HG02981 (cell line): ENCODE measurements at regions not wholly inside any gene's neighbourhood (a gene's known extent, or its start where the extent isn't known, plus 50 kb on each side); places are given as distances from the start of the nearest gene placed in this dataset.

Experiments
- ATAC-seq: cut with Tn5 transposase; IDR thresholded peaks from one replicate; pipeline ENCODE4 v1.9.1; 2021; ENCODE audit warnings: mild to moderate bottlenecking, moderate library complexity; ENCODE audit not compliant: unreplicated experiment

DNA sequence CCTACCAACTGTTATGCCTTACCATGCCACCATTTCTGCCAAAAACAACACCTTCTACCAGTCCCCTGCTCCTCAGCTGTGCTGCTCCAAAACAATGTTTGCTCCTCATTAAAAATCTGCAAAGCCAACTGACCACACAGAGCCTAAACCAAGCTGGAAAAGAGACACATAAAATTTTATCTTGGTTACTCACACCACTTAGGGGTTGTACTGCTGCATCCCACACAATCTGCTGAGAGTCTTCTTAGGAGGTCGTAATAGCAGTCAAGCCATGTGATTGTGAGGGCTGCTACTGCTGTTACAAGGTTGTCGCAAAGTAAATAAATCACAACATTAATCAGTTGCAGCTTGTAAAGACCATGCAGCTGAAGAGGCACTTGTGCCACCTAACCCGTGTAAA, 607.4 kb upstream of the FAM241A start:
- ATAC-seq: no peak

DNA sequence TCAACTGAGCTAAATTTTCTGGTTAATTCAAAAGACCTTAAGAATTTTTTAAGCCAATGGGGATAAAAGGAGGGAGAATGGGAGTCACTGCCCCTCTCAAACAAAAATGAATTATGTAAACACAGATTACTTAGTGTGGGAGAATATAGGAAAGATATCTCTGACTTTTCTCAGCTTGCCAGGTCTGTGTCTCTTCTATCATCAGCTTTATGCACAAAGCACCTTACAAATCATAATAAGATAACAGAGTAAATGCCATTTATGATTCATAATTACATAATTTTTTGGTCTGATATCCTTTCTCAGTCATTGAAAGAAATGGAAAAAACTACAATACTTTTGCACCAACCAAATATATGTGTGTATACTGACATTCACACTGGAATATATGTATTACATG, 604.6 kb upstream of the FAM241A start:
- no peak for ATAC-seq

DNA sequence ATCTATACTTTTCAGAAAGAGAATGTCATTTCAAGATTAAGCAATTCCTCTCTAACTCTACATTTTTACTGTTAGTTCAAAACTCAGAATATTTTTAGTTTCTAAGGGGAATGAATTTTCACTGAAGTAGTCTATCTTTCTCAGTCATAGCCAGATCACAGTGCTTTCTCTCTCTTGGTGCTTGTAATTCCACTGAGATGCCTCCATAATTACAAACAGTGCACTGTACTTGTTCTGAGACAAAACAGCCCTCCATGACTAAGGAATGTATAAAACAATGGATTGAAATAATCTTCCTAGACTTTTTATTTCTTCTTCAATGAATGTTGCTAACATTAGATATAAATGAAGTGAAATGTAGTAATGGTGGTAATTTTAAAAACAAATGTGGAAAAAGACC, 603.2 kb upstream of the FAM241A start:
- no peak for ATAC-seq

DNA sequence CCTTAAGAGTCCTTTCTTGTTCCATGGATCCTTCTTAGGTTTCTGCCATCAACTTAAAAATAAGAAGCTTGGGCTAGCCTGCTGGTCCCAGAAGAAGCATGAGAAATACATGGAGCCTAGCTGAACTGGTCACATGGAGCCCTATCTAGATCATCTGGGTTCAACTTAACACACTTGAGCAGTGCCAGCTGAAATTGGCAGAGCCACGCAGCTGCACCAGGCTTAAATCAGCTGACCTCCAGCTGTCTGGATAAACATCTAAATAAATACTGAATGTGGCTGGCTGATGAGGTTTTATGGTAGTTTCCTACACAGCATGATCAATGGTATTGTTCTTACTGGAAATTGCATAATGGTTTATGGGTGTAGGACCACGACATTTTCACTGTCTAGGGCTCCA, 598.4 kb upstream of the FAM241A start:
- no peak for ATAC-seq

DNA sequence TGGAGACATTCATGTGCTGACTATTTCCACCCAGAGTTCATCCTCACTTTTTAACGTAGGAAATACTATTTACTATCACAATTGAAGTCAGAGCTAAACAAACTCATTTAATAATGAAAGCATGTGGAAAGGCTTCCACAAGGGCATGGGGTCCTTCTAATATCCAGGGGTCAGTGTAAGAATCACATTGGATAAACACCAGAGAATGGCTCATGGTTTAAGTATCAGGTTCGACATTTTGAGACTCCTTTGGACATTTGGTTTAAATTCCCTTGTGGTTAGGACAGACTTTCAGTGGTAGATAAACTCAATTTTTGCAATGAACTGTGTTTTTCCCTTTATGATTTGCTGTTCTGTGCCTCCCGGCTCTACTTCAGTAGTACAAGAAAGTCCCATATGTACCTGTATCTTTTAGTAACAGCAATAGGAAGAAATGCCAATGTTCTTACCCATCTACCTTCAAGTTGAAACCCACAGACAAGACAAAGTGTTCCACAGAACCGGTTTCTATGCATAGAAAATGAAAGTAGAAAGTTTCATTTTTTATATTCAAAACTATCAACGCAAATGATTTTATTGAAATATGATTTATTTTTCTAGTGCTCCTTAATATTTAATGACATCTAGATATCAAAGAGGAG, 589.0 kb upstream of the FAM241A start:
- ATAC-seq: no peak

DNA sequence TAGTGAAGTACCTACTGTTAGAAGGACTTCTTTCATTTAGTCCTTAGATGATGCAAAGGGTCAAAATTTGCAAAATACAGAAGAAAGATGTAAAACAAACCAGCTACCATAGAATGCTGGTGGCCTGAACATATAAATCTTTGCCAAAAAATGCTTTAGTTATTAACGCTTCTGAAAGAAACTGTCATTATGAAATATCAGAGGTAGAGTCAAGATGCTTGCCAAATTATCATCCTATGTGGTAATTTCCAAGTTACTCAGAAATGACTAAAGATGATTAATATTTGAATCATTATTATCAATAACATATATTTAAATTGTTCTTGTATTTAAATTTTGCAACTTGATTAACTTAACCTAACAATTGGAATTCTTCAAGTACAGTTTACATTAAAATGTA, 588.4 kb upstream of the FAM241A start:
- ATAC-seq: no peak

DNA sequence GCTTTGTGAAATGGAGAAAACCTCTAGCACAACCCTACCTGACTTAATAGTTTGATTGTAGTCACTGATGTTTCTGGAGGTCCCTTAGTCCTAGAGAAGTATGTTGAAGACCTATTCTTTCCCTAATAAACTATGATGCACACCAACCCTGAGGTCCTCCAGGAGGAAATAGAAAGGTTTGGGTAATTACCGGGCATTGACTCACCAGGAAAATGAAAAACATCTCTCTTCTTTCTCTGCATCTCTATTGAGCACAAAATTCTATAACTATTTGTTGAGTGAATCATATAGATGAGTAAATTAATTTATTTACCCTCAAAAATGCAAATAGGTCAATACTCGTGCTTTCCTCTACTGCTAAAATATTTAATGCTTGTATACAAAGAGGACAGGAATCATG, 582.4 kb upstream of the FAM241A start:
- no peak for ATAC-seq

DNA sequence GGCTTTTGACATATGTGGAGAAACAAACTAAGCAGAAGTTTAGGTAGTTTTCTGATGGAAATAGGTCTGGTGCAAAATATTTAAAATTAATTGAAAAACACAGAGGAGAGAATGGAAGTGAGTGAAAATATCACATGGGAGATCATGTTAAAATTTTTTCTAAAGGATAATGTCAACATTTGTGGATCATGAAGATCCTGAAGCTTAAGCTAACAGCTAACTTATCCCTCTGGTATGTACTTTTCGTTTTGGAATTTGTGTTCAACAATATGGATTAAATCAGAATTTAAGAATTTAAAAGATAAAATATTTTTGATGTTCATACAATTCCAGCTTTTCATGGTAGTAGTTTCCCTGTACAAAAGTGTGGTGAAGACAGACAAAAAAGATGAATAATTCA, 572.8 kb upstream of the FAM241A start:
- ATAC-seq: no peak

DNA sequence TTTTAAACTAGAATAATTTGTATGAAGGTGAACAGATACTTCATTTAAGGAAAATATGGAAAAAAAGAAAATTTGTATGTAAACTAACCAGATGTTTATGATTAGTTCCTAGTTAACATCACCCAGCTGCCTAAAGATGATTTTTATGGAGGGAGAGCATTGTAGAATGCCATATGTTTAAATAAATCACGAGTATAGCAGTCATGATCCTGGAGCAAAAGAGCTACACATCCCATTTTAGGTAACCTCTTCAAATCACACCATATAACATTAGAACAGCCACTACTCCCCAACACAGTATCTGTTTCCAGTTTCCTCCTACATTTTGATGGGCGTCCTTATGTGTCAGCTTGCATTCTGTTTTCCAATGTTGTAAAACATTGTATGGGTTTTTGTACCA, 571.9 kb upstream of the FAM241A start:
- ATAC-seq: no peak

DNA sequence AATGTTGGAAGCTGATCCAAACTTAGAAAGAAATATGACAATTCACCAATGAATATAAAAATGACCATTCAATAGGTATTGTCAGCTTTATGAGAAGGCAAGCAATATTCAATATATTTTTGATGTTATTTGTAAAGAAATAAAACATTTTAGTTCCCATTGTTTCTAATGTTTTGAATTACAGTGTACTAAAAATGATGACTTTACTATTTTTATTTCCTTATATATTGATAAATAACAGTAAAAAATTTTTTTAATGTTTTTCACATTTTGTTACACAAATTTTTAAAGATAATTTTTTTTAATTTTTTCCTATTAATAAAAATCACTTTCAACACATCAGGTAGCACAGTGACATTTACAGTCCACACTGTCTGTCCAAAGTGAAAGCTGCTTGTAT, 565.5 kb upstream of the FAM241A start:
- no peak for ATAC-seq

DNA sequence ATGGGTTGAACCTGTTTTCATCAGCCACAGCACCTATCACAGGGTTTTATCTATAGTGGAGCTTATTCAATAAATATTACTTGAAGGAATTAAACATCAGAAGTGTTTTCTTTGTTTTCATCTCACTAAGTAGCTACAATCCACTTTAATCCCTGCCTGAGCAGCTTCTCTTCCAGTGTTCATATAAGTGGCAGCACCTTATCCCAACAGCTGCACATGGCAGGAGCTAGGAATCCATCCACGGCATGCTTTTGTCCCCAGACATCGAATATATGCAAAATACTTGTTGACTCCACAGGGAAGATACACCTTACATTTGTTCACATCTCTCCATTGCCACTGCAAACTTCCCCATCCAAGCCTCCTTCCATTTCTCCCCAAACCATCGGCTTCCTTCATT, 549.8 kb upstream of the FAM241A start:
- no peak for ATAC-seq

DNA sequence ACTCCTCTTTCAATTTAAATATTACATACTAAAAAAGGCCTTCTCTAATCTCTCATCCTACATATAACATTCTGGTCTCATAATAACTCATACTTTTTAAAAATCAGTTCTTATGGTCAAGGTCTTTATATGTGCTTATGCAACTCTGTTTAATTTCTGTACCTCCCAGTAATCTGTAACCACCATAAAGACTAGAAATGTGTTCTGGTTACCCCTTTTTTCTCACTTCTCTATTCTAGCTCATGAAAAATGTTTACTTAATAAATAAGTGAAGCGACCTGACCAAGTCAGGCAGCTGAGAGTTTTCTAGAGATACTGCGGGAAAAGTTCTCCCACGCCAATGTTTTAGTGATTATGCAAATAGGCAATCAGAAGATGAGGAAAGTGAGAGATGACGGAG, 548.8 kb upstream of the FAM241A start:
- ATAC-seq: no peak

DNA sequence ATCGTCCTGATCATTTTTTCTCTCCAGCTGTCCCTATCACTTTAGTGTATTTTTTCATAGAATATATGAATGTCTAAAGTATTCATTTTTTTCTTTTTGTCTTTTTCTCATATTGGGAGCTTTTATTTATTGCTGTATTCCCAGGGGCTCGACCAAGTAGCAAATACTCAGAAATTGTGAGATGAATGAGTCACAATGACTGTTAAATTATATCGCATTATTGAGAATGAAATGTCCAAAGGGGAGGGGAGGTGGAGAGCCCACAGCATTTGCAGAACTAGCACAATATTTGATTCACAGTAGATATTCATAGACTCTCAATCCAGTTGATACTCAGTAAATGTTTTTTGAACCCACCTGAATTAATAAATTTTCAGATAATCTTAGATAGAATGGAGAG, 543.6 kb upstream of the FAM241A start:
- ATAC-seq: no peak

DNA sequence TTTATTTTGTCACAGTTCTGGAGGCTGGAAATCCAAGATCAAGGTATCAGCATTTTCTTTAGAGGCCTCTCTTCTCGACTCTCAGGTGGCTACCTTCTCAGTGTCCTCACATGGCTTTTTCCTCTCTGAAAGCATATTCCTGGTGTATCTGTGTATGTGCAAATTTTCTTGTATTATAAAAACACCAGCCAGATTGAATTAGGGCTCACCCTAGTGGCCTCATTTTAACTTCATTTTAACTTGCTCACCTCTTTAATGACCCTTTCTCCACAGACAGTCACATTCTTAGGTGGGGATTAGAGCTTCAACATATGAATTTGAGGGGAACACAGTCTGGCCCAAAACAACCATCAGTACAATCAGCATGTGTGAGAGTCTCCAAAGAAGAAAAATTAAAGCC, 542.4 kb upstream of the FAM241A start:
- ATAC-seq: no peak

DNA sequence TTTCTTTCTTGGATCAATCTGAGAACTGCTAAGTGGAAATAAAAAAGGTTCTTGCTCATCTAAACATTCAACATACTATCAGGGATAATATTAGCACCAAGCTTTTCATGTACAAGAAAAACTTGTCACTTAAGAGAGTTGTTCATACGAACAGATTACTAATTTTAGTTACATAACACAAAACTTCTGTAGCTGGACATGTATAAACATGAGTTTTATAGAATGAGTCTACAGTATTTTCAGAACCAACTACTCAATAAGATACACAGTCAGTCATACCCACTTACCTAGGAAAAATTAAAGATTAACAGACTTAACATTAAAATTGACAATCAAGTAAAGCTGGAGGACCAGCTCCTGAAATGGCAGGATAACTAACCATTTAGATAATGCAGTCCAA, 540.1 kb upstream of the FAM241A start:
- no peak for ATAC-seq

DNA sequence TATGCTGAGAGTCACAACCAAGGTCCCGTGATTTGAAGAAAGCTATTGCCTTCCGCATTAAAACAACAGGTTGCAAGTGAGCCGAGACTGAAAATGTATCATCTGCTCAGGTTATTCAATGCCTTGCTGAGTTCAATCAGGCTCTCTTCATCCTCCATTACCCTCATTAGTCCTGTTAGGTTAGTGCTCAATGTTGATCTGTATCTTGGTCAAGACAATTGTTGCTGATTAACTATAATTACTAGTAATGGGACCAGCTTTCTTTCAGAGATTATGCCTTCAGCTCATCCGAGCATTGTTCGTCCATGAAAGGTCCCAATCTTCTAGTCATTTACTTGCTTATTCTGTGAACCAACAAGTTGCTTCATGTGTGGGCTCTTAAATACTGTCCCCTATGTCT, 534.6 kb upstream of the FAM241A start:
- no peak for ATAC-seq

DNA sequence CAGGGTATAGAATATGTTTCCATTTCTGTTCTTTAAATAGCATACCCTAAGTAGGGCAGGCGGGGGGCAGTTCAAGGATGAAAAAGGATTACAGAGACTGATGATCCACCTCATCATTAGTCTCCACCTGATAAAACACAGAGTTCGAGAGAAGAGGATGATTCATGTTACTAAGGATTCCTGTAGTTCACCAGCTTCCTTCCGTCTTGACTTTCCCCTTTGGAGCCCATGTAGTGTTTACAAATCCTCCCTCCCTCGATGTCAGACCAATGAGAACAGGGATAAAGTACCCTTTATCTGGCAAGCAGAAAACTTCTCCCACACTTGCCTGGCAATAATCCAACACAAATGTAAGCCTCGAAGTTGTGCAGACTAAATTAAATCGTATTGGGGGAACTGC, 526.3 kb upstream of the FAM241A start:
- no peak for ATAC-seq

DNA sequence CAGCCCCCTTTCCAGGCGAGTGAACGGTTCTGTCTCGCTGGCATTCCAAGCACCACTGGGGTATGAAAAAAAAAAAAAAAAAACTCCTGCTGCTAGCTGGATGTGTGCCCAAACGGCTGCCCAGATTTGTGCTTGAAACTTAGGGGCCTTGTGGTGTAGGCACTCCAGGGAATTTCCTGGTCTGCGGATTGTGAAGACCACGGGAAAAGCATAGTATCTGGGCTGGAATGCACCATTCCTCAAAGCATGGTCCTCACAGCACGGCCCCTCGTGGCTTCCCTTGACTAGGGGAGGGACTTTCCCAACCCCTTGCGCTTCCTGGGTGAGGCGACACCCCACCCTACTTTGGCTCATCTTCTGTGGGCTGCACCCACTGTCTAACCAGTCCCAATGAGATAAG, 516.8 kb upstream of the FAM241A start:
- ATAC-seq: no peak

DNA sequence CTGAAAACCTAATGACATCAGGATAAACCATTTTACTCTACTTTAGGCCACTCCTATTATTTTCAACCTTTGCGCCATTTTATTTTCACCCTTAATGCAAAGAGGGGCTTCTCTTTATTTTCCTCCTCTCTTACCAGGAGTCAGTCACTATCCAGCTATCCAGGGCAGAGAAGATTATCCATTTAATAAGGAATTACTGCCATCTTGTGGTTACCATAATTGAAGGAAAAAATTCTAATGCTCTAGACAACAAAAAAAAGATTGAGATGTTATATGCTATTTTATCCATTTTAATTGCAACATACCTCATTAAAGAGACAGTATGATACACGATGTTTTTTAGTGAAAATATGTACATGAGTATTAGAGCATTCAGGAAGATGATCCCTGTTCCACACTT, 514.5 kb upstream of the FAM241A start:
- no peak for ATAC-seq

DNA sequence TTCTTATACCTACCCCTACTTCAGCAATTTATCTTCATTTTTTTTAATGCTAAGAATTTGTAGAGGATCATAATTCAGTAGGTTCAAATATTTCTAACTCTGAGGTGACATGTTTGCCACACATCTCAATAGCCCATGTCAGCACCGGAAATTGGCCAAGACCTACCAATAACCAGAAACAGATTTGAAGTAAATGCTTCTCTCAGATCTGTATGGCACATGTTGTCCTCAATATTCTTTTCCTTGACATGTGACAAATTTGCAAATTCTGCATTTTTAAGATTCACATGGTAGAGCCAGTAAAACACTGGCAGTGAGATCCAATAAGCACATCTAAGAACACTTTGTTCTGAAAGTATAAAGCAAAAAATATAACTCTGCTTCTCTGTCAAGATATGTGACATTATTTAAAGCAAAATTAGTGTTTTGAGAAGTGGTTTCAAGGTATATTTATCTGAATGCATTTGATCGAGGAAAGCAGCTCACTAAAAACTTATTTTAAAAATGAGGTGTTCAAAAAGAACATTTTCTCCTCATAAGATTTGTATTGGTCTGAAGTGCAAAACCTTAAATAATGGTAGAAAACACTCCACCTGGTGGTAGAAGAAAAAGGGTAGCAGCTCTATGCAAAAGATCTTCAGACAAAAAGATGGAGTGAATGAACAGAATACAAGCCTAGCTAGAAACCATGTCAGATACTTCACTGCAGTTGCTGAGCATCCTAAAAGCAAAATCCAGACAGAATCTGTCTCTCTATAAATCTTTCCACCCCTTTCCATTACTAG, 513.8 kb upstream of the FAM241A start:
- no peak for ATAC-seq

DNA sequence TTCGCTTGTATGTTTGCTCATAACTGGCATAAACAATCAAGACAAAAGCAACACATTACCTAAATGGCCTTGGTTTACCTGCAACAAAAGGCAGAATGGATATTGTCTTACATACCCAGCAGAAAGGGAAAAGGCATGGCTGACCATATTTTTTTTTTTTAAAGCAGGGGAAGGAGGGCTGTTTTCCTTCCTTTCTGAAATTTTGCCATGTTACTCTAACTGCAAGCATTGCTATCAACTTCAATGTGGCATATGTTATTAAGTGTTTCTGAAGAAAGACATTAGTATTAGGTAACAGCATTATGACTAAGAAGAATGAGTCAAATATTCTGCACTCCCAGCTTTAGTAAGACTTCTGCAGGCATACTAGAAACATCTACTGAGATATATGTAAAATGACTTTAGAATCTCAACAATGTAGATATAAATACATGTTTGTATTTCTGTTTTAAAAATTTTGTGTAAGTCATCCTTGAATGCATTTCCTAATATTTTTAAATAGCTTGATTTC, 512.6 kb upstream of the FAM241A start:
- ATAC-seq: no peak

DNA sequence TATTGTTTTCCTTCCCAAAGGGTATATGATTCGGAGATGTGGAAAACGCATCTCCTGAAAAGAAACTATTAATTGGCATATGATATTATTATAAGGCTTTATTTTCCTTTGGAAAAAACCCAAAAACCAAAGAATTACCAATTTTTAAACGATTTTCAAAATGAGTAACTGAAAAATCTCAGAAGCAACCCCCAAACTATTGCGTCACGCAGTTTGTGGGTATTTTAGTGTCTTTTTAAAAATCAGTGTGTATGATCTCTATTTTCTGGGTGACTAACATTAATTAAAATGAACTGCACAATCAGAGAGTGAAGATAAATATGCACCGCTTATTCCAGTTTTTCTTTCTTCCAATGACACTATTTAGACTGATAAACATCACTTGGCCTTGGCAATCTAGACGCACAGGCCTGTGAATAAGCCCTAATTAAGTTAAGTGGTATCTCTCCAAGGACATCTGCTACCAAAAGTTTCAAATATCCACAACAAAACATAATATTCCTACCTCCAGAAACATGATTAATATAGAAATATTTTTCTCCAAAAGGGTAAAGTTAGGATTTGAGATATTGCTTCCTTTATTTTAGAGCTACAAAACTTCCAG, 511.5 kb upstream of the FAM241A start:
- ATAC-seq: no peak
